ENCODE measurements at regions not wholly inside any gene's neighbourhood (a gene's known extent, or its start where the extent isn't known, plus 50 kb on each side); places are given as distances from the start of the nearest gene placed in this dataset.

GRCh38 chr16:62652441-62653120 lies 616.3 kb upstream of the CDH8 start:
- DNase-seq (ENCODE audit: low spot score) = no peak

- DNase-seq (ENCODE audit: low spot score) = no peak
These were observed 612.0 kb upstream of the CDH8 start for GRCh38 chr16:62648256-62648655.

GRCh38 chr16:62644030-62644812 lies 608.0 kb upstream of the CDH8 start:
- DNase-seq (ENCODE audit: low spot score) = no peak

GRCh38 chr16:62642677-62643076 lies 606.4 kb upstream of the CDH8 start:
- no peak for DNase-seq (ENCODE audit: low spot score)

- DNase-seq (ENCODE audit: low spot score) = no peak
These were observed 603.7 kb upstream of the CDH8 start for GRCh38 chr16:62639890-62640289.

GRCh38 chr16:62638964-62639870 lies 603.0 kb upstream of the CDH8 start:
- DNase-seq (ENCODE audit: low spot score) = no peak

GRCh38 chr16:62638324-62638911 lies 602.2 kb upstream of the CDH8 start:
- no peak for DNase-seq (ENCODE audit: low spot score)

GRCh38 chr16:62625326-62625725 lies 589.1 kb upstream of the CDH8 start:
- DNase-seq (ENCODE audit: low spot score) = no peak

GRCh38 chr16:62620275-62620674 lies 584.0 kb upstream of the CDH8 start:
- no peak for DNase-seq (ENCODE audit: low spot score)

- no peak for DNase-seq (ENCODE audit: low spot score)
These were observed 579.3 kb upstream of the CDH8 start for GRCh38 chr16:62615526-62615925.

- DNase-seq (ENCODE audit: low spot score) = no peak
These were observed 574.1 kb upstream of the CDH8 start for GRCh38 chr16:62610291-62610690.

- DNase-seq (ENCODE audit: low spot score) = no peak
These were observed 566.6 kb upstream of the CDH8 start for GRCh38 chr16:62602790-62603189.

- no peak for DNase-seq (ENCODE audit: low spot score)
These were observed 561.6 kb upstream of the CDH8 start for GRCh38 chr16:62597875-62598274.

GRCh38 chr16:62596584-62596983 lies 560.3 kb upstream of the CDH8 start:
- DNase-seq (ENCODE audit: low spot score) = no peak

GRCh38 chr16:62596125-62596524 lies 559.9 kb upstream of the CDH8 start:
- no peak for DNase-seq (ENCODE audit: low spot score)

GRCh38 chr16:62586128-62586862 lies 550.1 kb upstream of the CDH8 start:
- no peak for DNase-seq (ENCODE audit: low spot score)

GRCh38 chr16:62585041-62585545 lies 548.9 kb upstream of the CDH8 start:
- no peak for DNase-seq (ENCODE audit: low spot score)

- DNase-seq (ENCODE audit: low spot score) = no peak
These were observed 547.2 kb upstream of the CDH8 start for GRCh38 chr16:62583414-62583813.

GRCh38 chr16:62573466-62573865 lies 537.2 kb upstream of the CDH8 start:
- no peak for DNase-seq (ENCODE audit: low spot score)

GRCh38 chr16:62568926-62569325 lies 532.7 kb upstream of the CDH8 start:
- DNase-seq (ENCODE audit: low spot score) = no peak

- DNase-seq (ENCODE audit: low spot score) = no peak
These were observed 529.5 kb upstream of the CDH8 start for GRCh38 chr16:62565706-62566105.

Measured in hematopoietic multipotent progenitor cell treated with erythropoietin and hydrocortisone succinate and interleukin-3 and kit ligand, for 17 days (in vitro differentiated cells).